ENCODE measurements at regions not wholly inside any gene's neighbourhood (a gene's known extent, or its start where the extent isn't known, plus 50 kb on each side); places are given as distances from the start of the nearest gene placed in this dataset.

- no peak for TF ChIP-seq CTCF (conservative IDR thresholded peaks at IDR 0.05; ENCODE audit: low read depth, low read length)
- no peak for TF ChIP-seq EZH2 (IDR thresholded peaks at IDR 0.05; ENCODE audit: borderline replicate concordance, low read depth, low read length, poor library complexity, severe bottlenecking)
Measured at GRCh38 chr12:4086481-4086880, 187.1 kb upstream of the CCND2 start.

Data from A673 (cell line).